SKM-1 treated with dmso at 0.1 percent for 144 hours (cell line): ENCODE measurements at regions not wholly inside any gene's neighbourhood (a gene's known extent, or its start where the extent isn't known, plus 50 kb on each side); places are given as distances from the start of the nearest gene placed in this dataset.

Source experiments
- DNase-seq: peaks from one replicate; lab custom pipeline; 2025; ENCODE audit not compliant: unreplicated experiment; lab: John Stamatoyannopoulos, UW

DNA sequence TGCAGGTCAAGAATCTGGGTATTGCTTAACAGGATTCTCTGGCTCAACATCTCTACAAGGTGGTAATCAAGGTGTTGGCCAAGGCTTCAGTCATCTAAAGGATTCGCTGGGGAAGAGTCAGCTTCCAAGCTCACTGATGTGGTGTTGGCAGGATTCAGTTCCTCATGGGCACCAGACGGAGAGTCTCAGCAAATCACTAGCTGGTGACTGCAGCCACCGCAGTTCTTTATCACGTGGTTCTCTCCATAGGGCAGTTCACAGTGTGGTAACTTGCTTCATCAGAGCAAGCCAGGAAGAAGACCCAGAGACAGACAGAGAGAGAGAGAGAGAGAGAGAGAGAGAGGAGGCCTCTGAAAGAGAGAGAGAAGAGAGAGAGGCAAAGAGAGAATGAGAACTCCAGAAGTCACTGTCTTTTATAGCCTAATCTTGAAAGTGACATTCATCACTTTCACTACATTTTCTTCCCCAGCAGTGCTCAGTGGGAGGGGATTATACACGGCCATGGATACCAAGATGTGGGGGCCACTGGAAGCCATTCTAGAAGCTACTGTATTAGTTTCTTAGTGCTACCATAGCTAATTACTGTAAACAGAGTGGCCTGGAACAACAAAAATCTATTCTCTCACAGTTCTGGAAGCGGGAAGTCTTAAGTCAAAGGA is 109.2 kb upstream of the SMIM23 start:
- DNase-seq = peak; percentile 88

DNA sequence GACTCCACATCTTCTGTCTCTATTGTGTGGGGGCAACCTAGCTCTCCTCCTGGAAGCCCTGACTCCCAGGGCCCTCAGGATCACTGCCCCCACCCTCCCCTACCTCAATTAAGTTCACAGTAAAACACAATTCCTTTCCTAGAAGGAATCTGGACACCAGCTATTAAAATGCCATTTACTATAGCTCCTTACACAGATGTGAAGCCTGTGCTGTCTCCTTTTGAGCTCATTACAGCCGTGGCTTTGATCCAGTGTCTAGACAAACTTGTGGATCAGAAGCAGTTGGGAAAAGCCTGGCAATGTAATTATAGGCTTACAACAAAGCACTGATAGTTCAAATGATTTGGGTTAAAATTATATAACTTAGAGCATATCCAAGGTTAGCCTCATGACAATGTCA is 107.0 kb upstream of the SMIM23 start:
- no peak for DNase-seq

DNA sequence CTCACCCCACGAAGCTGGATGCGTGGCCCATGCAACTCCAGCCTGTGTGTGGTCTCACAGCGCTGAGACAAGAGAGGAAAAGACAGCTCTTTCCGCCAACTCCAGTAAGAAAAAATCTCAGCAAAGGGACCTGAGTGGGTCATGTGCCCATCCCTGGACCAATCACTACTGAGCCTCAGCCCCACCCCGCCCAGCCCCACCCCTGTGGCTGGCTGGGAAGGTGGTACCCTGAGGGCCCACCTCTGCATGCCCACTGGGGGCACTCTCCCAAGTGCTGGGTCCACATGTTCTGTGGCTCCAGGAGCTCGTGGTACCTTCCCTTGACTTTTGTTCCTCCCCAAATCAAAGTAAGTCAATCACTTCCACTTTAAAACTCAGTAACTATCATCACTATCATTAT is 105.1 kb upstream of the SMIM23 start:
- no peak for DNase-seq

DNA sequence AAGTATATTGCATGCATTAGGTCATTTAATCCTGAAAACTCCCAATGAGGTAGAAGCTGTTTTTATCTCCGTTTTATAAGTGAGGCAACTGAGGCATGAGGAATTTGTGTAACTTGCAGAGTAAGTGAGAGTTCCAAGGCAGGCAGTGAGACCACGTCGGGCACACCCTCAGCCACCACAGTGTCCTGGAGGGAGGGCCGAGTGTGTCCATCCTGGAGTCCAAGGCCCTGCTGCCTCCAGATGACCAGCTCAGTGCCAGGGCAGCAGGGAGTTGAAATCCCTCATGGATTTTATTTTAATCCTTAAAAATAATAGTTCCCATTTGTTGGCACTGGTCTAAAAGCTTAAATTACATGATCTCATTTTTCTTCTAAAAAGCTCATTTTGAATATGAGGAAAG is 104.6 kb upstream of the SMIM23 start:
- DNase-seq = no peak

DNA sequence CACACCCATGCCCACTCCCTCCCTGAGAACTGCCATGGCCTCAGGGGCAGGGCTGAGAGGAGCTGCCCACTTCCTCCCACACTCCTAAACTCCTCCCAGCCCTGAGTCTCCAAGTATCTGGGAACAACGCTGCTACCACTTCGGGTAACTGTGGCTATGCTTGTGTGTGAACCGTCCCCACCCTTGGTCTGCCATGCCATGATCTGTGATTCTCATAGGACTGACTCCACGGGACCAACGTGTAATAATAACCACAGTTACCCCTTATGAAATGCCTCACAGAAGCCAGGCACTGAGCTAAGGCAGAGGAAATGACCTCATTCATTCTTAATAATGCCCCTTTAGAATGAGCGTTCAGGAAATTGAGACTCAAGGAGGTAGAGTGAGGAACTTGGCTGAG is 103.9 kb upstream of the SMIM23 start:
- no peak for DNase-seq

DNA sequence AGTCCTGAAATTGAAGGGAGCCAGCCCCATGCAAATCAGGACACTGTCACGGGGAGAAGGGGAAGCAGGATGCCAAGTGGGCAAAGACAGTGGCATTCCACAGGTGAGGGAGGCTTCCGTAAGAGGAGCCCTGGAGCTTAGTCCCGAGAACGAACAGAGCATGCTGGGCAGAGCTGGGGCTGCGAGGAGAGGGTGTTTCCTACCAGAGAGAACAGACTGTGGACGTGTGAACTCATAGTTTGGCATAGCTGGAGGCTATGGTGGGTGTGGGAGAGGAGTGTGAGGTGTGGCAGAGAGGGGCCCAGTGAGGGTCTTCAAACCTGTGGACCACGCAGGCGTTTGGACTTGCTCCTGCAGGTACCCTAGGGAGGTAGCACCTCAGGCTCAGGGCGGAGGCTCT is 102.8 kb upstream of the SMIM23 start:
- no peak for DNase-seq

DNA sequence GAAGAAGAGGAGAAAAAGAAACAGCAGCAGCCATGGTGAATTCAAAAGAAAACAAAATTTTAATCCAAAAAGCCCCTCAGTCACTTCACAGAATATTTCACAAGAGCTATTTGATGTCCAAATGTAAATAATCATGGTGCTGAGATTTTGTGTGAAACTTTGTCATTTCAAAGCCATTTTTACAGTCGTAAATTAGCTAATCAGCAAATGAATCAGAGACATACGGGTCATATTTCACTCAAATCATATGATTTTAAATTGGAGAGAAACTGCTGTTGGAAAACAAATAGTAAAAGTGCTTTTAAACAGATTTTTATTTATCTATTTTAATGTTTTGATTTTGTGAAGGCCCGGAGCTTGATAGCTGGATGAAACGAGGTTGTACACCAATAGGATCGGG is 101.4 kb upstream of the SMIM23 start:
- no peak for DNase-seq

DNA sequence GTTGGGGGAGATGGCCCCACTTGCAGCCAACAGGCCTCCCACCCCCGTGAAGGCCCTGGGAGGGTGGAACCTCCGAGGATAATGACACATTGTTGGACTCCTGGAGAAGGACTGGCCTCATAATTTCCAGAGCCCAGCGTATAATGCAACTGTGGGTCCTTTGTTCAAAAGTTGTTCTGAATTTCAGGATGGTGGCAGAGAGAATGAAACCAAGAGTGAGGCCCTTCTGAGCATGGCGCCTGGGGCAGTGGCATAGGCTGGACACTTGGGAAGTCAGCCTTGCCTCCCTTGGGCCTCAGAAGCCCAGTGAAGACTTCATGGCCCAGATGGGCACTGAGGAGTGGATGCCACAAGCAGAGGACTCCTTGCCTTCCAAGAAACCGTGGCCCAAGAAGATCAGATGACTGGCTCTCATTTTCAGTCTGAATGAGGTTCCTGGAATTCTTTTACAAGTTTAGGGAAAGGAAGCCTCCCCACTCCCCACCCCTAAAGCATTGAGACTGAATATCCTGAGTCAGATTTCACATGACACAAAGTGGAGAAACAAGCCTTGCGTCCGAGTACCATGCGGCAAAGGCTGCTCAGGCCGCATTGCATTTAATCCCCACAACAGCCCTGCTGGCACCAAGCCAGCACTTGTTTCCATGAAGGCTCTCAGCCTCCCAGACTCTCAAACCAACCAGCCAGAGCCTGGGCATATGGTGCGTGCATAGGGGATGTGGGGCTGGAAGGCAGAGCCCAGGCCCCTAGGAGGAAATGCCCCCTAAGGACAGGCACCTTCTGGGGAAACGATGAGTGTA is 96.7 kb upstream of the SMIM23 start:
- no peak for DNase-seq

DNA sequence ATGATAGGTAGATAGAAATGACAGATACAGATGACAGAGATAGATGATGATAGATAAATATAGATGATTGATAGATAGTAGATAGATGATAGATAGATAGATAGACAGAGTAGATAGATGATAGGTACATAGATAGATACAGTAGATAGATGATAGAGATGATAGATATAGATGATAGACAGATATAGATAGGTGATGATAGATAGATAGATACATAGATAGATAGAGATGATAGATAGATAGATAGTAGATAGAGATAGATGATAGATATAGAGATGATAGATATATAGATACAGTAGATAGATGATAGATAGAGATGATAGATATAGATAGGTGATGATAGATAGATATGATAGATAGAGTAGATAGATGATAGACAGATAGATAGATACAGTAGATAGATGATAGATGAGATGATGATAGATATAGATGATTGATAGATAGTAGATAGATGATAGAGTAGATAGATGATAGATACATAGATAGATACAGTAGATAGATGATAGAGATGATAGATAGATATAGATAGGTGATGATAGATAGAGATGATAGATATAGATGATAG is 95.7 kb upstream of the SMIM23 start:
- DNase-seq = no peak

DNA sequence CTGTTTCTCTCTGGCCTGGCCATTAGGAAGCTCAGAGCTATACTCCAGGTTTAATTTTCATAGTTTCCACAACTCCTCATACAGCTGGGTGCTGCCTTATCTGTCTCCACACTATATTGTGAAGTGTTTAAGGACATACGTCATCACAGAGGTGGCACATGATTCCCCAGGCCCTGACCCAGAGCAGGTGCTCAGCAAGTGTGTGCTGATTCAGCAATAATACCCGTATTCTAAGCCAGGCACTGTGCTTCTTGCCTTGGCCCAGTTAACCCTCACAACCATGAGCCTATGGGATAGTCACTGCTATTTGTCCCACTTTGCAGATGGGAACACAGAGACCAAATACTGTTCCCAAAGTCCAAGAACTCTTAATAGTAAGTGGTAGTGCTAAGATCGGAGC is 93.5 kb upstream of the SMIM23 start:
- no peak for DNase-seq

DNA sequence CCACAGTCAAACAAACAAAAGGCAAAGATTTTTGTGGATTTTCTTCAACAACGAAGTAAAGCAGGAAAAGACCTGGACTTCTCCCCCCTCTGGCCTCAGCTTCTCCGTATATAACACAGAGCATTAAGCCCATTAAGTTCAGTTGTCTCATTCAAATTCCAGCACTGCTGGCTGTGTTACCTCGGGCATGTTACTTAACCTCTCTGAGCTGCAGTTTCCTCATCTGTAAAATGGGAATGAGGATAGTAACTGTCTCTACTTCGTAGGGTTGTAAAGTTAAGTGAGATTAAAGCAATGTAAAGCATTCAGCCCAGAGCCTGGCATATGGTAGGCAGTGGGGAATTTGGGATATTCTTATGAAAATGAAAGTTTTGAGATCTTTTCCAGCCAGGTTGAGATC is 92.7 kb upstream of the SMIM23 start:
- no peak for DNase-seq

DNA sequence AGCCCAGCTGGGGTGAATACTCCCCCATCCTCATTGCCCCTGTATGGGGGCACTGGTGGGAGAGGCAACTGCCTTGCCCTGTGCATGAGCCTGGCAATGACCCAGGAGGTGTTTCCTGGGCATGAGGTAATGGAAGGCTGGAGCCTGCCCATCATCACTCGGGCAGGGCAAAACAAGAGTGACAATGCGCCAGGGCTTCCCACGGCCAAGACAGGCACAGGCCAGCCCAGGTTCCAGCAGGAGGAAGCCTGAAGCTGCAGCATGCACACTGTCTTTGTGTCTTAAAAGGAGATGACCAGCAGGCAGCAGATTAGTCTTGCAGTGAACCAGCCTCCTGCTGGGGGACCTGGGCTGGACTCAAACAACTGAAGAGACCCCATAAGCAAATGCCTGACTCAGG is 92.2 kb upstream of the SMIM23 start:
- DNase-seq = no peak

DNA sequence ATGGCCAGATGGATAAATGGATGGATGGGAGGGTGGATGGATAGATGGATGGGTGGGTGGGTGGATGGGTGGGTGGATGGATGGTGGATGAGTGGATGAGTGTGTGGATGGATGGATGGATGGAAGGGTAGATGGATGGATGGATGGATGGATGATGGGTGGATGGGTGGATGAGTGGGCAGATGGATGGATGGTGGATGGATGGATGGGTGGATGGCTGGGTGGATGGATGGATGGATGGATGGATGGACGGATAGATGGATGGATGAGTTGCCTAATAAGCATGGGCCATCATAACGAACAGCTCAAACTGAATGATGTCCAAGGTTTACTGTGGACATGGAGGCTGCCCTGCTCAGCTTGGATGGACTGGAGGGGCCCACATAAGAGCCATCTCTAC is 89.8 kb upstream of the SMIM23 start:
- DNase-seq = no peak

DNA sequence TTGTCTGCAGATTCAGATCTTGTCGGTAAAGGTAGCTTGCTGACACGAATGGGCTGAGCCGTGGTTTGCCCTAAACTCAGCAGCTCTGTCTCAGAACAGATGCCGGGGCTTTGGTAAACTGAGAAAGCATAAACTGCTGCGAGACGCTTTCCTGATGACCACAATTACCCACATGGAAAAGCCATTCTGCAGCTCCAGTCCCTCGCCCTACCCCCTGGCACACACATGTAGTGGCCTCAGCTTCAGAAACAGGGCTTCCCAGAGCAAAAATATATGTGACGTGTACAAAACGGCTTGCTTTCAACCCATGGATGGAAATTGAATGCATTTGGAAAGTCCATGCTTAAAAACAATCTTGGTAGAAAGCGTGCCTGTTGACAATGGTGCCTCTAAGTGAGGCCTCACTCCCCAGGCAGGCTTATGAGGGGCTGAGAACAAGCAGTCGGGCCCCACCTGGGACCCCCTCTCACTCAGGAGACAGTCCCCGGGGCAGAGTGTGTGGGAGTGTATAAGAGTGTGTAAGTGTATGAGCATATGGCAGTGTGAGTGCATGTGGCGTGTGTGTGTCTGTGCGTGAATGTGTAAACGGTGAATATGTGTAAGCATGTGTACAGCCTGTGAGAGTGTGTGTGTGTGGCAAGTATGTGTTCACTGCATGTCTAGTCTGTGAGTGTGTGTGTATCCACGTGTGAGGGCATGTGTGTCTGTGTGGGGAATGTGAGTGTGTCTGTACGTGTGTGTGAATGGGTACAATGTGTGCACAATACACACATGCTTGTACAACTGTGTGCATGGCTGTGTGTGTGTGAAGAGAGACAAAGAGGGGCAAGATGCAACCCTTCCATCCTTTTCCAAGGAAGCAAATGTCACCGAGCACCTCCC is 88.2 kb upstream of the SMIM23 start:
- DNase-seq = no peak

DNA sequence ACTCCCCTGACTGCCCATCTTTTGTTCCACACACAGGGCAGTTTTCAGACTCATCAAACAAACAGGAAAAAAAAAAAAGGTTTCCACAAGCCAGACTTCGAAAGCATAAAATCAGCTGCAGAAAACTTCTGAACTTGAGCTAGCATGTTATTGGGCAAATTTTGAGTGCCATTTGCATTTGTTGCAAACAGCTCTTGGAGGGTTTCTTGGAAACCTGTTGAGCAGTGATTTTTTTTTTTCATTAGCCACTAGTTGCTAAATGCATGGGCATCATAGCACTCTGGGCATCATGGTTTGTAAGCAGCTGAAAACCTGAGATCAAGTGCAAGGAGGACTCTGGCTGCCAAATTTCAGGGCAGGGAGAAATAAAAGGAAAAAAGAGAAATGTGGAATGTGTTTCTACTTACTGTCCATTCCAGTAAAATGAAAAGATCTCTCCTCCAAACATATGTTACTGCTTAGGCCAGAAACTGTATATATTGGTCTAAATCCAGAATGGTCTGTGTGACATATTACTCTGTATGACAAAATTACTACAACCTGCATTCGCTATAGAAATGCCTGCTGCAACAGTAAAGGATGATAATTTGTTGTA is 85.2 kb upstream of the SMIM23 start:
- DNase-seq = no peak

DNA sequence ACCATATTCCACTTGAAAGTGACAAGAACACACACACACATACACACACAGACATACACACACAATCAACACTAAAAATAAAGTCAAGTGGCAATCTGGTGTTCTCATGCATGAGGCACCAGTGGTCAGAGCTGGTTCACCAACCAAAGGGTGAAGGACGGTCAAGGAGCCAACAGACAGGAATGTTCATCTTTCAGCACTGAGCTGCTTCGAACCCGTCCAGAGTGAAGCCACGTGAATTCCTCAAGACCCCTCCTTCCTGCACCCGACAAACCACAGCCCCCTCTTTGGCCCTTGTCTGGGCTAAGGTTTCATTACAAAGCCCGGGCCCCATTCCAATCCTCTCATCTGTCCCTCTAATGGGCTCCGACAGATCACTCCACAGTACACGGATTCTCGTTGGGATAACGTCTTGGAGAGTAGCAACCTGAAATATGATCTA is 84.5 kb upstream of the SMIM23 start:
- no peak for DNase-seq

DNA sequence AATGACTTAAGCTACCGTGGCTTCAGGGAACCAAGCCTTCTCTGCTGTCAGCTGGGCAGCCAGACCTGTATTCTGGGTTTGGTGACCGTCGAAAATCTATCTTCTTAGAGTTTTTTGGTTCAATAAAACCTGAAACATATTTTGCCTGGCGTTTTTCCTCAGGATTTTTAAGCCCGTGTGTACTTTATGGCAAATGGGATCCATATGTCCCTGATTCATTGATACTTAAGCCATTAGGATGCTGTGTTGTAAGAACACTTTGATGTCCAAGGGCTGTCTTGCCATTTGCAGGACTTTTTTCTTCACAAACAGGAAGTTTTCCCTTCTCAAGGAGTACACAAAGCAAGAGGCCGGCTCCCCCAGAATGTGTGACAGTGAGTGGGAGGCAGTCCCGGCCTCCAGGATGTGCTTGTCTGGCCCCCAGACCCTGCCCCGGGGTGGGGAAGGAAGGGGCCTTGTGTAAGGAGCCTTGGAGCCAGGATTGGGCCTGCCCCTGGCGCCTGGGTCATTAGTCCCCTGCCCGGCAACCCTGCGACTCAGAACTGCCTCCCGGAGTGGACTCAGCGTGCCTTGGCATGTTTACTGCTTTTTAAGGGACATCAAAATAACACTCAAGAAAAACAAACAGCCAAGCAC is 83.4 kb upstream of the SMIM23 start:
- no peak for DNase-seq

DNA sequence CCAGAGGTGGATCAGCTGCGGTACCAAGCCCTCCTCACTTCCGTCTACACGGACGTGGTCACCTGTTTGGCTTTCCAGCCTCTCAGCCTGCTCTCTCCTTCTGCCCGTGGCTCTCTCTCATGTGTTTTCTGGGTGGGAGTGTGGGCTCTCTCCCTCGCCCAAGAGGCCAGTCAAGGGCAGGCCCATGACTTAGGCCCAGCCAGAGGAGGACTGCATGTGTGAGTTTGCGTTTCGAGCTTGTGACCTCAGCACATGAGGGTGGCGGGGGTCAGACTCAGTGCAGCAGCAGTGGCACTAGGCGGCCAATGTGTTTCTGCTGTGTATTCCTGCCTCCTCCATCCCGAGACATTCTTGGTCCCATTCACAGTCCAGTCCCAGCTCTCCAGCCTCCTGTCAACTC is 82.5 kb upstream of the SMIM23 start:
- no peak for DNase-seq

DNA sequence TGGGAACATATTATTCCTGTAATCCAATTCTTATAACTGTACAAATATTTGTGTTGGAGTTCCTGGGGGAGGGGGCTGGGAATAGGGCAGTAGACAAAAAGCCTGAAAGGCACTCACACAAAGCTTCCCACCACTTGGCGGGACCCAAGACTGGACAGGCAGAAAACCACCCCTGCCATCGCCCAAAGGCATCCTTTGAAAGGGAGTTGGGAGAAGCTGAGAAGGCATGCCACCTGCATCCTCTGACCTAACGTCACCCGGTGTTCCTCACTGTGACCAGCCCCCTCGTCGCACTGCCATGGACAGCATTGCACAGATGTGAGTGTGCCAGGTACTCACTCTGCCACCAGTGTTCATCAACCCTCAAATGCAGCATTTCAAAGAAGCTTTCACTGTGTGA is 80.6 kb upstream of the SMIM23 start:
- DNase-seq = no peak

DNA sequence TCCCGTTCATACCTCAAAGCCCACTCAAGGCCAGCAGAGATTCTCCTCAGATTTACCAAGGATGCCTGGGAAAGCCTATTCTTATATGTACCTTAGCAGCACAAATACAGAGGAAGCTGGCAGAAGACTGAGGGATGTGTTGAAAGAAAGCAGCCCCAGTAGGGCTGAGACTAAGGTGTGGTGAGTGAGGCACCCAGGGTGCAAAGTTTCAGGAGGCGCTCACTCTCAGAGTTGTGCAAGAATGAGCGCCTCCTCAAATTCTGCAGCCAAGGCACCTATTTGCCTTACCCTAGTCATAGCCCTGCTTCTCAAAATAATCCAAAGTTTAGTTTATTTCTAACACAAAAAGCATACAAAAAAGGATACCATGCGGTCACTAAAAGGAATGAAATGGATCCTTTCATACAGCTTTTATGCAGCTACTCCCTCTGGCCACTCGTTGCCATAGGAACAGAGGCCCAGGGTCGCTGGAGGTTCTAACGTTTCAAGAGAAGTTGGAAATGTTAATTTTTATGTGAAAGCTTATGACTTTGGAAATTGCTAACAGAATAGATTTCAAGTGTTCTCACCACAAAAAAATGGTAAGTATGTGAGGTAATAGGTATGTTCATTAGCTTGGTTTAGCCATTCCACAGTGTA is 79.7 kb upstream of the SMIM23 start:
- DNase-seq = no peak
